GM12878 (cell line): ENCODE measurements at regions not wholly inside any gene's neighbourhood (a gene's known extent, or its start where the extent isn't known, plus 50 kb on each side); places are given as distances from the start of the nearest gene placed in this dataset.

ENCODE experiments used
- BCL3 ChIP-seq: IDR thresholded peaks from 2 replicates; pipeline ENCODE4 v1.6.1; 2011; ENCODE audit warnings: borderline replicate concordance, low read depth, mild to moderate bottlenecking, moderate library complexity, low read length; ENCODE audit not compliant: insufficient read depth, poor library complexity, severe bottlenecking
- CHD2 ChIP-seq: IDR thresholded peaks from 2 replicates; pipeline ENCODE4 v1.6.1; 2011; ENCODE audit warnings: low read depth, low read length, improper control_type of control experiment, borderline replicate concordance
- CTCF ChIP-seq, 3 experiments: IDR thresholded peaks in 2 of 3; conservative IDR thresholded peaks in 1 of 3; 2 replicates each; pipeline ENCODE4 v1.5.1; 2011; ENCODE audit warnings: low read depth in 3 of 3, low read length in 3 of 3, mild to moderate bottlenecking in 3 of 3, control low read depth in 2 of 3, moderate library complexity in 2 of 3, inconsistent platforms in 1 of 3, mixed read lengths in 1 of 3; ENCODE audit not compliant: control insufficient read depth in 2 of 3, insufficient read depth in 1 of 3; ENCODE audit errors: extremely low read depth in 1 of 3
- EZH2 ChIP-seq: IDR thresholded peaks from 2 replicates; pipeline ENCODE4 v1.6.1; 2012; ENCODE audit warnings: low read depth, mild to moderate bottlenecking, control low read depth, inconsistent platforms, low read length, borderline replicate concordance; ENCODE audit not compliant: control insufficient read depth
- KDM1A ChIP-seq: fragments of 200-600 bp; sonication (generic); IDR thresholded peaks from 2 replicates; pipeline ENCODE4 v1.6.1; 2016; ENCODE audit warnings: borderline replicate concordance
- MXI1 ChIP-seq: fragments of 150-350 bp; IDR thresholded peaks from 2 replicates; pipeline ENCODE4 v1.6.1; 2011; ENCODE audit warnings: low read depth, mild to moderate bottlenecking, inconsistent platforms, low read length, improper control_type of control experiment
- NFIC ChIP-seq: IDR thresholded peaks from 2 replicates; pipeline ENCODE4 v1.6.1; 2012; ENCODE audit warnings: low read depth, mild to moderate bottlenecking, inconsistent platforms, low read length, moderate library complexity
- POLR2A ChIP-seq: IDR thresholded peaks from 2 replicates; pipeline ENCODE4 v1.6.1; 2011; ENCODE audit warnings: low read depth, mild to moderate bottlenecking, low read length
- REST ChIP-seq: IDR thresholded peaks from 2 replicates; pipeline ENCODE4 v1.6.1; 2012; ENCODE audit warnings: mild to moderate bottlenecking, low read depth, low read length
- SMAD1 ChIP-seq: fragments of 450-650 bp; IDR thresholded peaks from 2 replicates; pipeline ENCODE4 v1.6.1; 2018; ENCODE audit warnings: mild to moderate bottlenecking, low read depth; ENCODE audit not compliant: partially characterized antibody
- SP1 ChIP-seq: IDR thresholded peaks from one replicate; pipeline ENCODE4 v1.6.1; 2011; ENCODE audit warnings: low read depth, low read length
- SUZ12 ChIP-seq: fragments of 200-600 bp; sonication (generic); IDR thresholded peaks from one replicate; pipeline ENCODE4 v1.6.1; 2018; ENCODE audit warnings: antibody characterized with exemption, mild to moderate bottlenecking; ENCODE audit not compliant: unreplicated experiment
- TAF1 ChIP-seq: IDR thresholded peaks from 2 replicates; pipeline ENCODE4 v1.6.1; 2011; ENCODE audit warnings: mild to moderate bottlenecking, low read depth, low read length, borderline replicate concordance
- ZNF384 ChIP-seq: IDR thresholded peaks from 2 replicates; pipeline ENCODE4 v1.6.1; 2012; ENCODE audit warnings: low read depth, mild to moderate bottlenecking, low read length, improper control_type of control experiment, borderline replicate concordance

- TF ChIP-seq EZH2 (no peak), CHD2 (no peak), POLR2A (no peak), TAF1 (no peak), SP1 (no peak), SMAD1 (no peak), MXI1 (no peak), BCL3 (no peak), NFIC (no peak), REST (no peak), CTCF (IDR thresholded peaks at IDR 0.05 in 2 of 3, conservative IDR thresholded peaks at IDR 0.05 in 1 of 3; ENCODE audit: control insufficient read depth in 2 of 3, extremely low read depth in 1 of 3, insufficient read depth in 1 of 3, low read depth in 3 of 3, low read length in 3 of 3) (no peak), KDM1A (no peak), ZNF384 (no peak), SUZ12 (no peak)
Measured at GRCh38 chr20:21944227-21944626, 238.8 kb downstream of the PAX1 start.
